ENCODE measurements at regions not wholly inside any gene's neighbourhood (a gene's known extent, or its start where the extent isn't known, plus 50 kb on each side); places are given as distances from the start of the nearest gene placed in this dataset.

GRCh38 chr15:52923626-52924025 lies 133.5 kb upstream of the ONECUT1 start:
- no peak for DNase-seq (ENCODE audit: low read depth in 2 of 3, low spot score in 1 of 3)

GRCh38 chr15:52922871-52923270 lies 132.7 kb upstream of the ONECUT1 start:
- DNase-seq (ENCODE audit: low read depth in 2 of 3, low spot score in 1 of 3), result no peak

GRCh38 chr15:52912172-52912571 lies 122.0 kb upstream of the ONECUT1 start:
- no peak for DNase-seq (ENCODE audit: low read depth in 2 of 3, low spot score in 1 of 3)

- DNase-seq (ENCODE audit: low read depth in 2 of 3, low spot score in 1 of 3), result no peak
Measured at GRCh38 chr15:52893338-52893737, 103.2 kb upstream of the ONECUT1 start.

GRCh38 chr15:52879904-52880303 lies 89.8 kb upstream of the ONECUT1 start:
- no peak for DNase-seq (ENCODE audit: low read depth in 2 of 3, low spot score in 1 of 3)

- no peak for DNase-seq (ENCODE audit: low read depth in 2 of 3, low spot score in 1 of 3)
Measured at GRCh38 chr15:52879145-52879544, 89.0 kb upstream of the ONECUT1 start.

GRCh38 chr15:52876991-52877663 lies 87.0 kb upstream of the ONECUT1 start:
- DNase-seq (ENCODE audit: low read depth in 2 of 3, low spot score in 1 of 3), result no peak

GRCh38 chr15:52872036-52872818 lies 82.1 kb upstream of the ONECUT1 start:
- DNase-seq (ENCODE audit: low read depth in 2 of 3, low spot score in 1 of 3), result no peak

GRCh38 chr15:52870015-52870414 lies 79.9 kb upstream of the ONECUT1 start:
- DNase-seq (ENCODE audit: low read depth in 2 of 3, low spot score in 1 of 3), result no peak

- DNase-seq (ENCODE audit: low read depth in 2 of 3, low spot score in 1 of 3), result no peak
Measured at GRCh38 chr15:52866698-52867097, 76.6 kb upstream of the ONECUT1 start.

GRCh38 chr15:52862677-52863076 lies 72.5 kb upstream of the ONECUT1 start:
- no peak for DNase-seq (ENCODE audit: low read depth in 2 of 3, low spot score in 1 of 3)

- DNase-seq (ENCODE audit: low read depth in 2 of 3, low spot score in 1 of 3), result no peak
Measured at GRCh38 chr15:52858782-52859176, 68.6 kb upstream of the ONECUT1 start.

GRCh38 chr15:52857937-52858781 lies 68.0 kb upstream of the ONECUT1 start:
- DNase-seq (ENCODE audit: low read depth in 2 of 3, low spot score in 1 of 3), result no peak

GRCh38 chr15:52857471-52857870 lies 67.3 kb upstream of the ONECUT1 start:
- no peak for DNase-seq (ENCODE audit: low read depth in 2 of 3, low spot score in 1 of 3)

- no peak for DNase-seq (ENCODE audit: low read depth in 2 of 3, low spot score in 1 of 3)
Measured at GRCh38 chr15:52856286-52856685, 66.2 kb upstream of the ONECUT1 start.

GRCh38 chr15:52855157-52855556 lies 65.0 kb upstream of the ONECUT1 start:
- DNase-seq (ENCODE audit: low read depth in 2 of 3, low spot score in 1 of 3), result no peak

GRCh38 chr15:52844823-52845222 lies 54.7 kb upstream of the ONECUT1 start:
- no peak for DNase-seq (ENCODE audit: low read depth in 2 of 3, low spot score in 1 of 3)

All from stimulated activated CD4-positive, alpha-beta T cell treated with anti-CD3 and anti-CD28 coated beads, Interleukin-12 subunit alpha, Interleukin-12 subunit beta, amount 100 ng/mL, for 48 hours (primary cell).